K562 (cell line): ENCODE measurements at regions not wholly inside any gene's neighbourhood (a gene's known extent, or its start where the extent isn't known, plus 50 kb on each side); places are given as distances from the start of the nearest gene placed in this dataset.

Experiments used
- ATAC-seq: fragments of 200-7000 bp; cut with Tn5 transposase; 3 replicates; pipeline ENCODE4 v1.9.1; 2020; ENCODE audit warnings: moderate library complexity
- BruUV-seq: library from RNA; stranded (reverse); fragments of 400-500 nt; replicated peaks from 2 replicates; lab custom pipeline; 2021; lab: Mats Ljungman, UMichigan
- CTCF ChIA-PET: fragments of 300-600 bp; formaldehyde crosslinking; extraction: SDS; loops from one replicate; lab custom pipeline; 2021; ENCODE audit warnings: low intra/inter-chr PET ratio; lab: Yijun Ruan, JAX
- POLR2A ChIA-PET: fragments of 300-600, 350-650 bp; sonication (Branson Sonifier 250); formaldehyde crosslinking; extraction: SDS; loops from one replicate; lab custom pipeline; 2021; ENCODE audit warnings: antibody characterized with exemption, inconsistent platforms; lab: Yijun Ruan, JAX
- DNase-seq, 4 experiments: peaks; one replicate each; pipeline versions ENCODE4 v3.0.0 to v3.0.0-alpha.2; 2011 to 2018; ENCODE audit warnings: low spot score in 3 of 4, mixed read lengths in 3 of 4; ENCODE audit errors: extremely low read depth in 1 of 4
- FAIRE-seq: peaks from 2 replicates; lab custom pipeline; 2011; peaks lifted over from hg19 to GRCh38; lab: Jason Lieb, UNC
- H2AFZ ChIP-seq: 2 replicates; pipeline ENCODE4 v1.6.0; 2011; ENCODE audit warnings: low read depth, low read length, control low read depth, inconsistent platforms
- H3K27ac ChIP-seq: fragments of 200-600 bp; 3 replicates; pipeline ENCODE4 v1.8.0; 2011; ENCODE audit warnings: low read depth, mild to moderate bottlenecking, control low read depth, inconsistent platforms, low read length, moderate library complexity, mixed read lengths; ENCODE audit errors: extremely low read depth
- H3K27me3 ChIP-seq, 2 experiments: fragments of 300-600 bp in 1 of 2; 2 replicates in 1 of 2; 3 replicates in 1 of 2; pipeline versions ENCODE4 v1.6.0 to v1.8.0; 2011; ENCODE audit warnings: inconsistent platforms in 2 of 2, low read length in 2 of 2, mild to moderate bottlenecking in 1 of 2, mixed read lengths in 1 of 2, moderate library complexity in 1 of 2; ENCODE audit not compliant: control insufficient read depth in 2 of 2, insufficient read depth in 2 of 2
- H3K36me3 ChIP-seq: fragments of 300-600 bp; 3 replicates; pipeline ENCODE4 v1.8.0; 2011; ENCODE audit warnings: mild to moderate bottlenecking, low read length, inconsistent platforms; ENCODE audit not compliant: control insufficient read depth, insufficient read depth
- H3K4me1 ChIP-seq, 2 experiments: fragments of 200-600 bp in 1 of 2; replicated peaks in 1 of 2; 2 replicates in 1 of 2; 3 replicates in 1 of 2; pipeline versions ENCODE4 v1.5.1 to v1.8.0; 2011; ENCODE audit warnings: inconsistent platforms in 2 of 2, low read length in 2 of 2, mild to moderate bottlenecking in 1 of 2, mixed read lengths in 1 of 2, moderate library complexity in 1 of 2; ENCODE audit not compliant: control insufficient read depth in 2 of 2, insufficient read depth in 2 of 2
- H3K4me2 ChIP-seq: 2 replicates; pipeline ENCODE4 v1.6.1; 2011; ENCODE audit warnings: low read length, control low read depth, inconsistent platforms, mixed read lengths; ENCODE audit not compliant: insufficient read depth
- H3K4me3 ChIP-seq: fragments of 200-600 bp; sonication (generic), shearing (Covaris generic); 2 replicates; pipeline ENCODE4 v1.5.1; 2016; ENCODE audit warnings: control low read depth, inconsistent platforms
- H3K79me2 ChIP-seq: fragments of 200-600 bp; 3 replicates; pipeline ENCODE4 v1.8.0; 2011; ENCODE audit warnings: low read length, inconsistent platforms; ENCODE audit not compliant: control insufficient read depth, insufficient read depth
- H3K9ac ChIP-seq, 2 experiments: 2 replicates each; pipeline versions ENCODE4 v1.6.0 to v1.6.1; 2011; ENCODE audit warnings: low read depth in 2 of 2, low read length in 2 of 2, control low read depth in 1 of 2, inconsistent platforms in 1 of 2, mild to moderate bottlenecking in 1 of 2, mixed read lengths in 1 of 2; ENCODE audit not compliant: insufficient read depth in 1 of 2
- H3K9me1 ChIP-seq: one replicate; pipeline ENCODE4 v1.6.0; 2011; ENCODE audit warnings: inconsistent platforms, mild to moderate bottlenecking, low read length, moderate library complexity; ENCODE audit not compliant: control insufficient read depth, insufficient read depth
- H3K9me3 ChIP-seq: replicated peaks from 2 replicates; pipeline ENCODE4 v1.5.1; 2011; ENCODE audit warnings: low read depth, low read length, inconsistent platforms; ENCODE audit not compliant: control insufficient read depth, insufficient read depth
- H4K20me1 ChIP-seq: replicated peaks from 2 replicates; pipeline ENCODE4 v1.6.1; 2011; ENCODE audit warnings: low read length, inconsistent platforms, mixed read lengths; ENCODE audit not compliant: control insufficient read depth, insufficient read depth
- BHLHE40 ChIP-seq: IDR thresholded peaks from 2 replicates; pipeline ENCODE4 v1.6.1; 2011; ENCODE audit warnings: low read length, improper control_type of control experiment
- DPF2 ChIP-seq: fragments of 450-650 bp; IDR thresholded peaks from 2 replicates; pipeline ENCODE4 v1.6.1; 2016
- MEF2D ChIP-seq: conservative IDR thresholded peaks from 2 replicates; pipeline ENCODE4 v1.6.1; 2016; ENCODE audit warnings: low read depth, missing genetic modification characterization, missing compliant biosample characterization
- RBM14 ChIP-seq: fragments of 200-400 bp; formaldehyde crosslinking; IDR thresholded peaks from 2 replicates; pipeline ENCODE4 v1.6.1; 2018; ENCODE audit warnings: low read depth, mild to moderate bottlenecking, low read length, moderate library complexity, borderline replicate concordance; ENCODE audit not compliant: insufficient read depth
- RHOXF2B ChIP-seq: fragments of 250-450 bp; sonication (Bioruptor Pico); conservative IDR thresholded peaks from 2 replicates; pipeline ENCODE4 v1.5.1; 2021
- SIRT6 ChIP-seq: IDR thresholded peaks from one replicate; pipeline ENCODE4 v1.6.1; 2012; ENCODE audit warnings: low read depth, mild to moderate bottlenecking, control low read depth, inconsistent platforms, low read length, moderate library complexity
- TCF7 ChIP-seq: sonication (generic); IDR thresholded peaks from 2 replicates; pipeline ENCODE4 v1.6.1; 2016; ENCODE audit warnings: antibody characterized with exemption, borderline replicate concordance
- TCF7L2 ChIP-seq: fragments of 150-350 bp; IDR thresholded peaks from 2 replicates; pipeline ENCODE4 v1.6.1; 2016; ENCODE audit warnings: low read depth, mild to moderate bottlenecking, low read length, moderate library complexity
- ZC3H8 ChIP-seq: fragments of 450-650 bp; IDR thresholded peaks from 2 replicates; pipeline ENCODE4 v1.6.1; 2017
- ZNF12 ChIP-seq: sonication (generic); formaldehyde crosslinking; IDR thresholded peaks from 2 replicates; pipeline ENCODE4 v1.4.0; 2020; ENCODE audit warnings: mild to moderate bottlenecking, missing genetic modification reagents
- ZNF76 ChIP-seq: fragments of 250-450 bp; sonication (Bioruptor Pico); IDR thresholded peaks from 2 replicates; pipeline ENCODE4 v1.4.0; 2020; ENCODE audit warnings: mild to moderate bottlenecking, moderate library complexity, borderline replicate concordance
- ZNF766 ChIP-seq: fragments of 200-800 bp; sonication (Bioruptor generic); conservative IDR thresholded peaks from 2 replicates; pipeline ENCODE4 v1.6.1; 2016; ENCODE audit warnings: missing genetic modification characterization, missing compliant biosample characterization
- WGBS: fragments of 100-300 bp; shearing (Covaris generic); methylation state at CpG from one replicate; pipeline ENCODE4 v1.1.6; 2016; ENCODE audit warnings: low coverage, mixed read lengths; ENCODE audit not compliant: insufficient coverage; ENCODE audit errors: missing lambda C conversion rate; 5-methylcytosine and 5-hydroxymethylcytosine counted together
- in situ Hi-C: fragments of 300-500 bp; cut with MboI; formaldehyde crosslinking; loops from 4 replicates; pipeline ENCODE4 v1.15.0; 2018; ENCODE audit warnings: inconsistent platforms, mixed read lengths
- intact Hi-C: fragments of 100-400 bp; cut with micrococcal nuclease; formaldehyde crosslinking; loops from 2 replicates; pipeline ENCODE4 v1.14.2; 2022
- TF ChIP-seq, protein P1 (sequence below): IDR thresholded peaks from 2 replicates; pipeline ENCODE4 v1.6.1; 2014; ENCODE audit warnings: antibody characterized with exemption
- TF ChIP-seq, protein P2 (sequence below), 2 experiments: fragments of 450-650 bp; IDR thresholded peaks; 2 replicates each; pipeline ENCODE4 v1.6.1; 2016

DNA sequence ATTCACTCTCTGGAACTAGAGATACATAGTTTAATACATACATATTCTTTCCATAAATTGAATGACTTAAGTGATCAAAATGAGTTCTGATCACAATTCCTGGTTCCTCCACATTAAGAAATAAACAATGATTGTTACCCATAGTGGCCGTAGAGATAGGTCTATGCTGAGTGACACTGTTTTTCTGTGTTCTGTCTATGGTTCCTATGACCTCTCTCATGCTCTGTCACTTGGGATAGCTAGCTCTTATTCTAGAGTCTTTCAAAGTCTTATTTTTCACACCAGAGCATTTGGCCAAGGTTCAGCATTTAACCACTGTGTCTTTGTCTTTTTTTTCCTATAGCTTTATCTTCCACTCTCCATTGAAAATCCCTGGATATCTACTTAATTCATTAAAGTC lies 132.4 kb downstream of the GOLGA6L6 start:
- POLR2A ChIA-PET = interaction anchor here (0.6 to 1.6 kb wide), 2 partner anchors 9 to 50 kb away, joined by 3 to 4 read pairs; no protein-coding TSS in a partner anchor
- Histone ChIP-seq H3K4me2 (no peak overlapping the region), H3K27me3 (no peaks in the 10 kb centered on the region), H4K20me1 (no peaks in the 10 kb centered on the region), H3K4me1 (no peaks in the 10 kb centered on the region), H3K79me2 (no peaks in the 10 kb centered on the region), H3K36me3 (no peaks in the 10 kb centered on the region), H3K27ac (no peak overlapping the region), H3K9ac (no peak overlapping the region), H3K9me1 (no peaks in the 10 kb centered on the region), H2AFZ (no peak overlapping the region), H3K4me3 (no peak overlapping the region), H3K9me3 (no peaks in the 10 kb centered on the region)
- no TSS peak for BruUV-seq
- no peak for FAIRE-seq
- intact Hi-C loops (no loop called here), in situ Hi-C loops (no loop called here)
- TF ChIP-seq RBM14 (no peak), TCF7L2 (no peak), TCF7 (no peak), ZNF12 (CRISPR knock-in tag) (no peak), SIRT6 (no peak), ZNF76 (CRISPR knock-in tag) (no peak), ZC3H8 (no peak), BHLHE40 (no peak), RHOXF2B (CRISPR knock-in tag) (no peak), DPF2 (no peak), MEF2D (tag) (no peak), ZNF766 (CRISPR knock-in tag) (no peak)
- TF ChIP-seq, protein P1, sequence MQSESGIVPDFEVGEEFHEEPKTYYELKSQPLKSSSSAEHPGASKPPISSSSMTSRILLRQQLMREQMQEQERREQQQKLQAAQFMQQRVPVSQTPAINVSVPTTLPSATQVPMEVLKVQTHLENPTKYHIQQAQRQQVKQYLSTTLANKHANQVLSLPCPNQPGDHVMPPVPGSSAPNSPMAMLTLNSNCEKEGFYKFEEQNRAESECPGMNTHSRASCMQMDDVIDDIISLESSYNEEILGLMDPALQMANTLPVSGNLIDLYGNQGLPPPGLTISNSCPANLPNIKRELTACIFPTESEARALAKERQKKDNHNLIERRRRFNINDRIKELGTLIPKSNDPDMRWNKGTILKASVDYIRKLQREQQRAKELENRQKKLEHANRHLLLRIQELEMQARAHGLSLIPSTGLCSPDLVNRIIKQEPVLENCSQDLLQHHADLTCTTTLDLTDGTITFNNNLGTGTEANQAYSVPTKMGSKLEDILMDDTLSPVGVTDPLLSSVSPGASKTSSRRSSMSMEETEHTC = no peak
- TF ChIP-seq, protein P2, sequence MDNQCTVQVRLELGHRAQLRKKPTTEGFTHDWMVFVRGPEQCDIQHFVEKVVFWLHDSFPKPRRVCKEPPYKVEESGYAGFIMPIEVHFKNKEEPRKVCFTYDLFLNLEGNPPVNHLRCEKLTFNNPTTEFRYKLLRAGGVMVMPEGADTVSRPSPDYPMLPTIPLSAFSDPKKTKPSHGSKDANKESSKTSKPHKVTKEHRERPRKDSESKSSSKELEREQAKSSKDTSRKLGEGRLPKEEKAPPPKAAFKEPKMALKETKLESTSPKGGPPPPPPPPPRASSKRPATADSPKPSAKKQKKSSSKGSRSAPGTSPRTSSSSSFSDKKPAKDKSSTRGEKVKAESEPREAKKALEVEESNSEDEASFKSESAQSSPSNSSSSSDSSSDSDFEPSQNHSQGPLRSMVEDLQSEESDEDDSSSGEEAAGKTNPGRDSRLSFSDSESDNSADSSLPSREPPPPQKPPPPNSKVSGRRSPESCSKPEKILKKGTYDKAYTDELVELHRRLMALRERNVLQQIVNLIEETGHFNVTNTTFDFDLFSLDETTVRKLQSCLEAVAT (IDR thresholded peaks at IDR 0.05) = no peak
- no peak for DNase-seq
- peak; percentile 49; the same call in 2 of the 3 replicates for ATAC-seq
- CTCF ChIA-PET = no interaction called here
- whole genome bisulfite sequencing = 11% methylated on average over 1 of the region's 1 CpG
